ENCODE measurements at regions not wholly inside any gene's neighbourhood (a gene's known extent, or its start where the extent isn't known, plus 50 kb on each side); places are given as distances from the start of the nearest gene placed in this dataset.
"Not testable (repeated sequence)": the region's sequence is repeated elsewhere in the genome, so short reads cannot be mapped to it uniquely, and the experiment has no call there.

DNA sequence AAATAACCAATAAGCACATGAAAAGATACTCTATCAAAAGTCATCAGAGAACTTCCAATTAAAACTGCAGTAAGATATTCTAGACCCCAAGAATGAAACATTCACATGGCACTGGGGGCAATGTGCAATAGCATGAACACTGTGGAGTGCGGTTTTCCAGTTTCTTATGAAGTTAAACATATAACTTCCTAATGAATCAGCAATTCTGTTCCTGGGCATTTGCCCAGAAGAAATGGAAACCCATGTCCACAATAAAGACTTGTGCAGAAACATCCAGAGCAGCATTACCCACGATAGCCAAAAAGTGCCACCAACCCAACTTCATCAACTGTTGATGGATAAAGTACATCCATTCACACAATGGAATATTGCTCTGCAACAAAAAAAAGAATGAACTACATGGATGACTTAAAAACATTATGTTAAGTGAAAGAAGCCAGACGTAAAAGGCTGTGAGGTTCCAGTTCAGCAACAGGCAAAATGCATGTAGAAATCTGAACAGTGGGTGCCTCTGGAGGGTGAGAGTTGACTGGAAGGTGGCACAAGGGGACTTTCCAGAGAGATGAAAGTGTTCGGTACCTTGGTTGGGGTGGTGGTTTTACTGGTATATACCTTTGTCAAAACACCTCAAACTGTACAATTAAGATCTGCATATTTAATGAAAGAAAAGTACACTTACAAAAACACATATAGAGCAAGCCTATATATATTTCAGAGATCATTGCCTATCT lies 207.2 kb upstream of the ECI2 start:
- no peak for DNase-seq (ENCODE audit: extremely low read depth in 1 of 2, low read depth in 1 of 2)

DNA sequence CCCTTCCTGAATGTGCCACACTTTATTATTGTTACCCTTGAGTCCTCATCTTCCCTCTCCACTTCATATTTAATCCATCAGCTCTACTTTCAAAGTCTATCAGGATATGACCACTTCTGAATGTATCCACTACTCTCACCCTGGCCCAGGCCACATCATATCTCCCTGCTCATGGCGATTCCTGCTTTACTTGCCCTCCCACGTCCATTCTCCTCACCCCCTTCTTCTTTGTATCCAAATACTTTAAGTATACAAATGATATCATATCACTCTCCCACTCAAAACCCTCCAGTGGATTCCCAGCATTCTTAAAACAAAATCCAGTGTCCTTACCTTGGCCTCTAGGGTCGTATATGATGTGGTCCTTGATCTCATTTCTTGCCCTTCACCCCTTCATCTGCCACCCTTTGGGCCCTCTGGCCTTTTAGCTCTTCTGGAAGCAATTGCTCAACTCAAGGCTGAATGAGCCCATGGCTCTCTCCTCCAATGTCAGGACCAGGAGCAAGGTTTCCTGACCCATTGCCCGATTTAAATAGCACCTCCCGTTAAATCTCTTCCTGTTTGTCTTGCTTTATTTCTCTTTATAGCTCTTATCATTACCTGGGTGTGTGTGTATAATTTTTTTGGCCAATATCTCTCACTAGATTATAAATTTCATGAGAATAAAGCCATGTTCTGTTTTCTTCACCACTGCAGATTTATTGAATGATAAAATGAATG lies 205.9 kb upstream of the ECI2 start:
- DNase-seq (ENCODE audit: extremely low read depth in 1 of 2, low read depth in 1 of 2), result no peak

DNA sequence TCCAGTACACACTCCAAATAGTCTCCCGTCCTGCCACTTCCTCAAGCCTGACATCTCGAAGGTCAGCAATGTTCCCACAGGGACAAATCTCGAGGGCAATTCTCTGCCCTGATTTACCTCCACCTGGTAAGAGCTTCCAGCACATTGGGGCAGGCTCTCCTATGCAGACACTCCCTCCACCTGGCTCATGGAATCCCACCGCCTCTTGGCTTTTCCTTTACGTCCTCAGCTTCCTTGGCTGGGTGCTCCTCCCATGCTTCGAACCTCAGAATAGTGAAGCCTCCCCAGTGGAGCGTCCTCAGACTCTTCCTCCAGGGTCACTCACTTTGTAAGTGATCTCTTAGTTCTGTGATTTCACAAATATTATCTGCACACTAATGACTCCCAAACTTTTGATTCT lies 205.2 kb upstream of the ECI2 start:
- DNase-seq (ENCODE audit: extremely low read depth in 1 of 2, low read depth in 1 of 2), result no peak

DNA sequence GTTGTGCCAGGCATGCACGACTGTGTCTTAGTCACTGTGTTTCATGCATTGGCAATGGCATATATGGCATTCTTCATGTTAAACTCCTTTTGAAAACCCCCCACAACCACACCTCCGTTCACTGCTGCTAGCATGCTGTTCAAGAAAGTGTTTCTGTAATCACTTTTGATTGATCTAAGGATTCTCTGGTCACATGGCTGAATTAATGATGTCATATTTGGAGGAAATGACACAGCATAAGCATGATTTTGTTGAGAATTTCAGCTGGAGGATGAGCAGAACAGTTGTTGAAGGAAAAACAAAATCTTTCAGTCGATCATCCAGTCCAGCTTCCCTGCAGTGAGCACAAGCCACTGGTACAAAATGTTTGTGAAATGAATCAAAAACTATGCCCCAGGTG lies 203.5 kb upstream of the ECI2 start:
- DNase-seq (ENCODE audit: extremely low read depth in 1 of 2, low read depth in 1 of 2), result no peak

DNA sequence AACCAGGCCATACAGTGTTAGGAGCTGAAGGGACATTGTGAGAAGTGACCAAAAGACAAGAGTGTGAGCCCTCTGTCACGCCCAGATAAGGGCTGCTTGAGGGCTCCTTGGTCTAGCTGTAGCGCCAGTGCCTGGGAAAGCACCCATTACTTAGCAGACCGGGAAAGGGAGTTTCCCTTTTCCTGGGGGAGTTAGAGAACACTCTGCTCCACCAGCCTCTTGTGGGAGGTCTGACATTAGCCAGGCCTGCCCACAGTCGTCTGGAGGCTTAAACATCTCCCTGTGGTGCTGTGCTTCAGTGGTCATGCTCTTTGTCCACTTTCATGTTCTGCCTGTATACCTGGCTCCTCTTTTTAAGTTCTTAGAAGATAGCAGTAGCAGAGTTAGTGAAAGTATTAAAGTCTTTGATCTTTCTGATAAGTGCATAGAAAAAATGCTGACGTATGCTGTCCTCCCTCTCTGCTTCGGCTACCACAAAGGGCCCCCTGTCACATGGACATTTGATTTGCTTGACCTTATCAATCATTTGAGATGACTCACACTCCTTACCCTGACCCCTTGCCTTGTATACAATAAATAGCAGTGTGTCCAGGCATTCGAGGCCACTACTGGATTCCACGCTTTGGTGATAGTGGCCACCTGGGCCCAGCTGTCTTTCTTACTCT lies 201.5 kb upstream of the ECI2 start:
- no peak for DNase-seq (ENCODE audit: extremely low read depth in 1 of 2, low read depth in 1 of 2)

DNA sequence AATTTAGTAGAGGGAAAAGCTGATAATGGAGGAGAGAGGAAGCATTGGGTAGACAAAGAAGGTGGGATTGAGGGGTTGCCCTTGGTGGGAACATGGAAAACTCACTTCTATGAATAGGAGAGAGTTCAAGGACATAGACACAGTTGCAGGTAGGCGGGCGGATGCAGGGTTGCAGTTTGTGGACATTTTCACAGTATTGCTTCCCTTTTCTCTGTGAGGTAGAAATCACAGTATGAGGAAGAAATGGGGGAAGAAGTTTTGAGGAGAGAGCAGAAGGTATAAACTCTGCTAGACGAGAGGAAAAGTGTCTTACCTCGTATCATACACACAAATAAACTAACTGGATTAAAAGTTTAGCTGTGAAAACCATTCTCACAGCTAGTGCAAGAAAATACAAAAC lies 200.7 kb upstream of the ECI2 start:
- no peak for DNase-seq (ENCODE audit: extremely low read depth in 1 of 2, low read depth in 1 of 2)

DNA sequence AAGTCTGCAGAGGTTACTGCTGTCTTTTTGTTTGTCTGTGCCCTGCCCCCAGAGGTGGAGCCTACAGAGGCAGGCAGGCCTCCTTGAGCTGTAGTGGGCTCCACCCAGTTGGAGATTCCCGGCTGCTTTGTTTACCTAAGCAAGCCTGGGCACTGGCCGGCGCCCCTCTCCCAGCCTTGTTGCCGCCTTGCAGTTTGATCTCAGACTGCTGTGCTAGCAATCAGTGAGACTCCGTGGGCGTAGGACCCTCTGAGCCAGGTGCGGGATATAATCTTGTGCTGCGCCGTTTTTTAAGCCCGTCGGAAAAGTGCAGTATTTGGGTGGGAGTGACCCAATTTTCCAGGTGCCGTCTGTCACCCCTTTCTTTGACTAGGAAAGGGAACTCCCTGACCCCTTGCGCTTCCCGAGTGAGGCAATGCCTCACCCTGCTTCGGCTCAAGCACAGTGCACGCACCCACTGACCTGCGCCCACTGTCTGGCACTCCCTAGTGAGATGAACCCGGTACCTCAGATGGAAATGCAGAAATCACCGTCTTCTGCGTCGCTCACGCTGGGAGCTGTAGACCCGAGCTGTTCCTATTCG lies 198.9 kb upstream of the ECI2 start:
- not testable (repeated sequence) for DNase-seq (ENCODE audit: extremely low read depth in 1 of 2, low read depth in 1 of 2)

DNA sequence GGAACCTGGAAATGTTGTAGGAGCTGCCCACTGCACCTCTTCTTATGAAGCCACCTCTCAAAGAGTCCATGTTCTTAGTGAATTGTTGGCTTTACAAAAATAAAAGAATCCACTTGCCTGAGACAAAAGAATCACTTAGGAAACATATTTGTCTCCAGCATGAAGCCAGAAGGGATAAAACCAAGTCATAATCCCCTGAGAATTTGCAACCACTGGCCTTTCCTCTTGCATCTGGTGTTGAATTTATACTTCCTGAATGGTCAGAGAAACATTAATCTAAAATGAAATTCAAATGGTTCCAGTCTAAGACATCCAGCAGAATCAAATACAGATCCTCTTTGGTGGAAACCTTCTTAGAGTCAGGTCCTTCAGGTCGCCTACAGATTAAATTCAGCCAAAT lies 192.5 kb upstream of the ECI2 start:
- DNase-seq (ENCODE audit: extremely low read depth in 1 of 2, low read depth in 1 of 2), result no peak

DNA sequence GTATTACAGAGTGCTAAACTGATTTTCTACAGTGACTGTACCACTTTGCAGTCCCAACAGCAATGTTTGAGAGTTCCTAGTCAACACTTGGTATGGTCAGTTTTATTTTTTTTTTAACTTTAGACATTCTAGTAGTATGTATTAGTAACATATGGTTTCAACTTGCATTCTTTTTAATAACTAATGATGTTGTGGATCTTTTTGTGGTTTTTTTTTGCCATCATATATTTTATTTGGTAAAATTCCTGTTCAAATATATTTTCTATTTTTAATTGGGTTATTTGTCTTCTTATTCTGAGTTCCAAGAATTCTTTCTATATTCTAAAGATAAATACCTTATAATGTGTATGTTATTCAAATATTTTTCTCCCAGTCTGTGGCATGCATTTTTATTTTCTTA lies 189.4 kb upstream of the ECI2 start:
- DNase-seq (ENCODE audit: extremely low read depth in 1 of 2, low read depth in 1 of 2), result no peak

DNA sequence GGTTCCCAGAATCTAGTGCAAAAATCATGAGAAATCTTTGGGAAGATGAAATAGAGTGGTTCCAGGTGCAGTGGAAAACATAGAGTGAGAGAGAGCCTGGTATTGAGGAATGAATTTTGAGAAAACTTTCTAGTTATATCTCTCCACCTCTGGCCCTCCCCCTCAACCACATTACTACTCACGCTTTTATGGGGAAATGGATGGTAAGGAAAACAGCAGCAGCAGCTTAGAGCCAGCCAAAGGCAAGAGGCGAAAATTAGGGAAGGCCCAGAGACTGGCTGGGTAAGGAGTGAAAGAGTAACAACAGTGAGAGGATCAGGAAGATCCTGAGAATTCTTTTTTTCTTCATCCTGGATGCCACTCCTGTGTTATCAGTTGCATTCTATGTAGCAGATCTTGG lies 187.9 kb upstream of the ECI2 start:
- no peak for DNase-seq (ENCODE audit: extremely low read depth in 1 of 2, low read depth in 1 of 2)

DNA sequence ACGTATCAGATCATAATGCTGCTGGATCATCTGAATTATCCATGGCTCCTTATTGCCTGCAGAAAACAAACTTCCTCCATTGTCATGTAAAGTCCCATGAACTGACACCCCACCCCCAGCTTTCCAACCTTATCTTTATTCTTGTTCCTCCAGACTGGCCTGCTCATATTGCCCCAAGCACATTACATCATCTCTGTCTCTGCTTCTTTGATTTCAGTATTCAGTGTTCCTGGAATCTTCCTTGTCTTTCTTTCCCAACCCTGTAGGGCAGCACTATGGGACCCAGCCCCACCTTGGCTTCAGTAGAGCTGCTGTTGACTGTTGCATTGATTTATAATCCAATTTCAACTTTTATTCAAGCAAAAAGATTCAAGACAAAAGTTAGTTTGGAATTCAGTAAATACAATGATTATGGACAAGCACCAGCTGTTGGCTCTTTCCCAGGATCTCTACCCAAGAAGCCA lies 187.5 kb upstream of the ECI2 start:
- no peak for DNase-seq (ENCODE audit: extremely low read depth in 1 of 2, low read depth in 1 of 2)

DNA sequence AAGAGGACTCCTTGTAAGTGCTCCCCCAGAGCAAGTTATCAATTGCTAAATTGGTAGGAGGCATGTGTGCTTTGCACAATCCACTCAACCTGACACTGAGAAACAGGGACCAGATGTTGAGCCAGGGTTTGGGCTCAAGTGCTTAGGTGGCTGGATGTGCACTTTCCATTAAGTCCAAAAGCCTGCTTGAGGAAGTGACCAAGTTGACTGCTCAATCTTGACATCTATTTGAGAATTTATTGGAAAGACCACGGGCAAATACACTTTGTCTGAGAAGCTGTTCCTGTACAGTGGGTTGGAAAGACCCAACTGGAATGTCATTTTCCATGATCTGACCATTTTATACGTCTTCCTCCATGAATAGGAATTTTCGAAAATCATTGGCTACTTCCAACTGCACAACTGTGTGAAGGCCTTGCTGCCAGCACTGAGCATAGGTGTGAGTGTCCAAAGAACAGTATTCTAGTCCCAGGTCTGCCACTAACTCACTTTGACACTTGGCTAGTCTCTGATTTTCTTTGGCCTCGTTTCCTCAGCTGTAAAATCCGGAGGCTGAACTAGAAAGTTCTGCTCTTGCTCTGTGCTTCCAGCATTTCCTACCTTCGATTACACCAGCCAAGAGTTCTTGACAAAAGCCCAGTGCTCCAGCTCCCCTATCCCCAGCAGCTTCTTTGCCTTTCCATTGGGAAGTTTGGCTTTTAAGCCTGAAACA lies 186.9 kb upstream of the ECI2 start:
- no peak for DNase-seq (ENCODE audit: extremely low read depth in 1 of 2, low read depth in 1 of 2)

DNA sequence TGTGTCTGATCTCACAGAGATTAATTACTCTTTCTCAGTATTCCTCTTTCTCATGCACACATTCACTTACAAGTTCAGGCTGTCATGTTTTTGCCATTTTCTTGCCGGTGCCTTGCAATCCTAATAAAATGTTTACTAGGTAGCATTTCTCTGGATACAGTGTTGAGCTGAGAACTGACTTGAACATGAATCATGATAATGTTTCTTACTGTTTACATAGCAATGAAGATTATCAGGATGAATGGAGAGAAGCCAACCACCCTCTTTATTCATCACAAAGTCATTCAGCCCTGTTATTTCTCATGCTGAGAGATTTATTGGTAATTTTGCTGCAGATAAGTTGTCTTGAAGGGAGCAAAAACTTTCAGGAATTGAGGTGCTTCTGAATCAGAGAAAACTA lies 185.5 kb upstream of the ECI2 start:
- no peak for DNase-seq (ENCODE audit: extremely low read depth in 1 of 2, low read depth in 1 of 2)

DNA sequence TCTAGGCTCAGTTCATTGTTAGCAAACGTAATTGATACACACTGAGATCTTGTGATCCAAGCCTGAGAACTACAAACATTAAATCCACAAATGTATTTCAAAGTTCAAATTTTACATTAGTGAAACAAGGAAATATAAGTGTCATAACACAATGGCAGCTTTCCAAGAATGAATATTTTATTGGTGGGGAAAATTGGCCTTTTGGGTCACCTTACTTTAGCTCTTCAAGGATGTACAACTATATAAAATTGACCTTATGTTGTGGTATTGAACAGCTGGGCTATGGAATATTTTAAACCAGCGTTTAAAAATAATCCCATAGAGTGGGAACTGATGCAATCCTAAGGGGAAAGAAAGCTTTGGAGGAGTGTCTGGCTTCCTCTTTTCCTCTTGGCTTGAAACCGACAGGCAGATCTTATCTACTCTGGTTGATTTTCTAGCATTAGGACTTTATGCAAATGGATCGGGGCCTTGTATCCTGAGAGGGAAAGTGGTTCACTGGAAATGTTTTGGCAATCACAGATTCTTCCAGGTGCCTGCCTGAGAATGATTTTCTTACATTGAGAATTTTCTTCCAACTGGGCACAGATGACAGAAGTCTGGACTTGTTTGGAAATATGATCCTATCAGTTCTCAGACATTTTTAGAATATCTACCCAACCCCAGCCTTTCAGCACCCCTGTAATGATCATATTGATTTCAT lies 184.8 kb upstream of the ECI2 start:
- DNase-seq (ENCODE audit: extremely low read depth in 1 of 2, low read depth in 1 of 2), result no peak

DNA sequence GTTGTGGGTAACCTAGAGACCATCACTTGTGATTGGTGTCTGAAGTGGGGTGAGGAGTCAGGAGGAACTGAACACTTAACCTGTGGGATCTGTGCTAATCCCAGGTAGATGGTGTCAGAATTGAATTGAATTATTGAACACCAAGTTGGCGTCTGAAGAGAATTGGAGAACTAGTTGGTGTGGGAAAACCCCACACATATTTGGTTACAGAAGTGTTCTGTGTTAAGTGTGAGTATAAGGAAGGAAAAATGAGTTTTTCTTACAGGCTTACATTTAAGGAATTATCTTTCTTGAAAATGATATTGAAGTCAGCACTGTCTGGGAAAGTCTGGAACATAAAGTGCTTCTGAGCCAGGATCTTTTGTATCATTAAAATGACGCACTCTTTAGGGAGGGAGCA lies 182.9 kb upstream of the ECI2 start:
- no peak for DNase-seq (ENCODE audit: extremely low read depth in 1 of 2, low read depth in 1 of 2)

DNA sequence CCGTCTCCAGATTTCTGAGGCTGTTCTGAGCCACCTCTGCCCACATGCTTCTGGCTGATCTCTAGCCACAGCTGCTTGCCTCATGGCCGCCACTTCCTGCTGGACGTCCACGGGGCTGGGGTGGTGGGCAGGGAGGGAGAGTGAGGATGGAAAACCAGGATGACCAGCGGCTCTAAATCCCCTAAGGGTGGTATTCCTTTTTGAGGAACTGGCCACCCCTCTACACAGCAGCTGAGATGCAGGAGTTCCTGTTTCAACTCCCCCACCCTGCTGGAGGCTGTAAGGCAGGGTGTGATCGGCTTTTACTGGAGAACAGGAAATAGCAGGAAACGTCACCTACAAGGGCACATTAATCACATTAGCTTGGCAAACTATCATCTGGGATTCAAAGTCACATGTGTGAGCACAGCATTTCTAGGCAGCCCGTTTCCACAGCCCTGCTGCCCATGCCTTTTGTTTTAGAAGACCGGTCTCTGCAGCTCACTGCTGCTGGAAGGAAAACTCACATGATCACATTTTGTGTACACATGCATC lies 181.6 kb upstream of the ECI2 start:
- DNase-seq (ENCODE audit: extremely low read depth in 1 of 2, low read depth in 1 of 2), result no peak

DNA sequence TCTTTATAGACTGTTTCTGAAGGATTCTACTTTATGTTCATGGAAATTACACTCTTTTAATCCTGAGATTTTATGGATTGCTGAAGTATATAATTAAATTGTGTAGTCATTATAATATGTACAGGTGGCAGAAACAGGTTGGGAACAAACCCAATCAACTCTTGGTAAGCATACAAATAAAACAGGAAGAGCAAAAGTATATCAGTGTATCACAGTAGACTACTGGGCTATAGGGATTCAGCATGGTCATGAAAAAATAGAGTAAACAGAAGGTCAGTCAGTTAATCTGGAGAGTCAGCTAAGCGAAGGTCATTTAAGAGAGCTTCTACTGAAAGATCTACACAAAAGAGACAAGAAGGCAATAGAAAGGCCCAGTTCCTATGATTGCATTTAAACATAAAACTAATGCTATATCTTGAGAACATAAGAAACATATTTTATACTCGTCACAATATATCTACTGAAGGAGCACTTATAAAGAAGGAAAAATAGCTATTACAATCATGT lies 178.9 kb upstream of the ECI2 start:
- no peak for DNase-seq (ENCODE audit: extremely low read depth in 1 of 2, low read depth in 1 of 2)

DNA sequence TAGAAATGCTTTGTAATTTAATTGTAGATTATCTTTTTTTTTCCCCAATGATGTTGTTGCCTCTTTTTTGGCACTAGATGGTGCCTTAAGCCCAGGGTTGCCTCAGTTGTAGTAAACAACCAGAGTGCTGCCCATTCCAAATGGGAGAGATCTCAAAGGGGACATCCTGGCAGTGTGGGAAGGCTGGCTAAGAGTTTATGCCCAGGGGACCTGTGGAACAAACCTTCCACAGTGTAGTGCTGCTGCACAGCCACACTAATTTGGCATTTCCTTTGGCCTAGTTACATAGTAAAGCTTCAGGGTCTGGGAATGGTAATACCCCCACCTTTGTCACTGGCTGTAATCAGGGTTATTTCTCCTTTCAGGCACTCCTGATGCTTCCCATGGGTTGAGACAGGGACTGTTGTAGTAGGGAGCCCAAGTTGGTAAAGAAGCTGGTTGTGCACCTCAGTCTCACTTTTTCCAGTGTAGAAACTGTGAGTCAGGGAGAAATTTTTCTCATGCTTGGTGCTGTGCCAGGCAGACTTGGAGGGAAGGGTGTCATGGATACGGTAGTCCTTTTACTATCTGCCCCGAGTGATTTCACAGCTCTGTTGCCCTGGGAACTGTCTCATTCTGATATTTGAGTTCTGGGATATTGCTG lies 177.8 kb upstream of the ECI2 start:
- no peak for DNase-seq (ENCODE audit: extremely low read depth in 1 of 2, low read depth in 1 of 2)

All from activated CD8-positive, alpha-beta memory T cell treated with anti-CD3 and anti-CD28 coated beads for 1 hour (primary cell).